ENCODE measurements at regions not wholly inside any gene's neighbourhood (a gene's known extent, or its start where the extent isn't known, plus 50 kb on each side); places are given as distances from the start of the nearest gene placed in this dataset.

DNA sequence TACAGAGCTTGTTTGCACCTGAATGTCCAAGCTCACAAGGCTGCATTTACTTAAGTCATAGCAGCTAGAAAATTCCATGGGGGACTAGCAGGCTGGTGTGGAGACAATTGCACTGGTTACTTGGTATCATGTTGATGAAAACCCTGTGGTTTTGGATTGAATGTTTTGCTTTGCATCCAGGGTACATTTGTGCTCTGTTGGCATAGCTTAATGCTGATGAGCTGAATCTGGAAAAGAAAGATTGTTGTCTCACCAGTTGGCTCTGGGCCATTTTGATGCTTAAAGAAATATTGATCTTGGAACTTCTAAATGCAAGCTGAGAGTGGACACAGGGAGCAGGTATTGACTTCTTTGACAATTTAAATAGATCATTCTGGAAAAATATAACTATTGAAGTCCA lies 122.5 kb upstream of the MBL2 start:
- TF ChIP-seq, protein P1, sequence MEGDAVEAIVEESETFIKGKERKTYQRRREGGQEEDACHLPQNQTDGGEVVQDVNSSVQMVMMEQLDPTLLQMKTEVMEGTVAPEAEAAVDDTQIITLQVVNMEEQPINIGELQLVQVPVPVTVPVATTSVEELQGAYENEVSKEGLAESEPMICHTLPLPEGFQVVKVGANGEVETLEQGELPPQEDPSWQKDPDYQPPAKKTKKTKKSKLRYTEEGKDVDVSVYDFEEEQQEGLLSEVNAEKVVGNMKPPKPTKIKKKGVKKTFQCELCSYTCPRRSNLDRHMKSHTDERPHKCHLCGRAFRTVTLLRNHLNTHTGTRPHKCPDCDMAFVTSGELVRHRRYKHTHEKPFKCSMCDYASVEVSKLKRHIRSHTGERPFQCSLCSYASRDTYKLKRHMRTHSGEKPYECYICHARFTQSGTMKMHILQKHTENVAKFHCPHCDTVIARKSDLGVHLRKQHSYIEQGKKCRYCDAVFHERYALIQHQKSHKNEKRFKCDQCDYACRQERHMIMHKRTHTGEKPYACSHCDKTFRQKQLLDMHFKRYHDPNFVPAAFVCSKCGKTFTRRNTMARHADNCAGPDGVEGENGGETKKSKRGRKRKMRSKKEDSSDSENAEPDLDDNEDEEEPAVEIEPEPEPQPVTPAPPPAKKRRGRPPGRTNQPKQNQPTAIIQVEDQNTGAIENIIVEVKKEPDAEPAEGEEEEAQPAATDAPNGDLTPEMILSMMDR (IDR thresholded peaks at IDR 0.05) = no peak
- TF ChIP-seq POLR2A (IDR thresholded peaks at IDR 0.05) (no peak), EP300 (IDR thresholded peaks at IDR 0.05) (no peak)
